ENCODE measurements at regions not wholly inside any gene's neighbourhood (a gene's known extent, or its start where the extent isn't known, plus 50 kb on each side); places are given as distances from the start of the nearest gene placed in this dataset.

GRCh38 chr10:9469663-9470205, 1415.2 kb downstream of the GATA3 start:
- no peaks in the 10 kb centered on the region for H3K79me2 ChIP-seq (ENCODE audit: control insufficient read depth, insufficient read depth, low read length)
- no peaks in the 10 kb centered on the region for H3K27me3 ChIP-seq (ENCODE audit: control insufficient read depth, extremely low read depth, insufficient read depth, low read length)
- dilution Hi-C loops (cut with MboI; ENCODE audit: extremely low pct_ligation_motif_present, low sequenced_read_pairs): no loop called here
- H2AFZ ChIP-seq (ENCODE audit: control insufficient read depth, low read length): no peak overlapping the region
- TF ChIP-seq EZH2 (IDR thresholded peaks at IDR 0.05; ENCODE audit: low read length) (no peak), CTCF (optimal IDR thresholded peaks at IDR 0.05 in 1 of 3, IDR thresholded peaks at IDR 0.05 in 1 of 3, conservative IDR thresholded peaks at IDR 0.05 in 1 of 3; ENCODE audit: extremely low read depth in 1 of 3, insufficient read depth in 2 of 3, low read length in 3 of 3) (no peak)
- no peak overlapping the region for H3K27ac ChIP-seq (ENCODE audit: control insufficient read depth, insufficient read depth, low read length)
- H3K36me3 ChIP-seq (ENCODE audit: control insufficient read depth in 2 of 2, extremely low read depth in 1 of 2, insufficient read depth in 2 of 2, low read length in 2 of 2): no peaks in the 10 kb centered on the region
- no peaks in the 10 kb centered on the region for H3K4me1 ChIP-seq (ENCODE audit: control insufficient read depth, extremely low read depth, insufficient read depth, low read length)
- H3K4me2 ChIP-seq (ENCODE audit: control insufficient read depth, extremely low read depth, insufficient read depth, low read depth, low read length): no peak overlapping the region
- H3K9ac ChIP-seq (ENCODE audit: control insufficient read depth, extremely low read depth, insufficient read depth, low read length): no peak overlapping the region
- no peak overlapping the region for H3K4me3 ChIP-seq (ENCODE audit: control insufficient read depth in 2 of 3, extremely low read depth in 1 of 3, insufficient read depth in 2 of 3, low read depth in 1 of 3, low read length in 3 of 3)
- H3K9me1 ChIP-seq (ENCODE audit: control insufficient read depth, extremely low read depth, insufficient read depth, low read length): no peaks in the 10 kb centered on the region
- FAIRE-seq (no peak), DNase-seq (ENCODE audit: low read depth, low spot score) (no peak)
- no peaks in the 10 kb centered on the region for H3K9me3 ChIP-seq (ENCODE audit: control insufficient read depth, low read depth, low read length)
- no peaks in the 10 kb centered on the region for H4K20me1 ChIP-seq (ENCODE audit: control insufficient read depth, extremely low read depth, insufficient read depth, low read length)

- no peak for FAIRE-seq
Measured at GRCh38 chr10:9470581-9470980, 1416.1 kb downstream of the GATA3 start.

More at GRCh38 chr10:9470581-9470980, 1416.1 kb downstream of the GATA3 start:
- no peaks in the 10 kb centered on the region for H3K9me1 ChIP-seq (ENCODE audit: control insufficient read depth, extremely low read depth, insufficient read depth, low read length)
- H3K4me3 ChIP-seq (ENCODE audit: control insufficient read depth in 2 of 3, extremely low read depth in 1 of 3, insufficient read depth in 2 of 3, low read depth in 1 of 3, low read length in 3 of 3): no peak overlapping the region
- TF ChIP-seq EZH2 (IDR thresholded peaks at IDR 0.05; ENCODE audit: low read length): no peak
- TF ChIP-seq CTCF (optimal IDR thresholded peaks at IDR 0.05 in 1 of 3, IDR thresholded peaks at IDR 0.05 in 1 of 3, conservative IDR thresholded peaks at IDR 0.05 in 1 of 3; ENCODE audit: extremely low read depth in 1 of 3, insufficient read depth in 2 of 3, low read length in 3 of 3): no peak
- H3K9ac ChIP-seq (ENCODE audit: control insufficient read depth, extremely low read depth, insufficient read depth, low read length): no peak overlapping the region
- no peak overlapping the region for H3K4me2 ChIP-seq (ENCODE audit: control insufficient read depth, extremely low read depth, insufficient read depth, low read depth, low read length)
- no peaks in the 10 kb centered on the region for H4K20me1 ChIP-seq (ENCODE audit: control insufficient read depth, extremely low read depth, insufficient read depth, low read length)
- no peaks in the 10 kb centered on the region for H3K4me1 ChIP-seq (ENCODE audit: control insufficient read depth, extremely low read depth, insufficient read depth, low read length)
- no peak overlapping the region for H2AFZ ChIP-seq (ENCODE audit: control insufficient read depth, low read length)
- H3K36me3 ChIP-seq (ENCODE audit: control insufficient read depth in 2 of 2, extremely low read depth in 1 of 2, insufficient read depth in 2 of 2, low read length in 2 of 2): no peaks in the 10 kb centered on the region
- H3K79me2 ChIP-seq (ENCODE audit: control insufficient read depth, insufficient read depth, low read length): no peaks in the 10 kb centered on the region
- no peaks in the 10 kb centered on the region for H3K27me3 ChIP-seq (ENCODE audit: control insufficient read depth, extremely low read depth, insufficient read depth, low read length)
- no peak overlapping the region for H3K27ac ChIP-seq (ENCODE audit: control insufficient read depth, insufficient read depth, low read length)
- dilution Hi-C loops (cut with MboI; ENCODE audit: extremely low pct_ligation_motif_present, low sequenced_read_pairs): no loop called here
- H3K9me3 ChIP-seq (ENCODE audit: control insufficient read depth, low read depth, low read length): no peaks in the 10 kb centered on the region
- DNase-seq (ENCODE audit: low read depth, low spot score): no peak
